HEK293T (cell line): ENCODE measurements at regions not wholly inside any gene's neighbourhood (a gene's known extent, or its start where the extent isn't known, plus 50 kb on each side); places are given as distances from the start of the nearest gene placed in this dataset.

Experiments
- CTCF ChIA-PET: fragments of 350-600 bp; formaldehyde crosslinking; extraction: SDS; loops from one replicate; lab custom pipeline; 2021; ENCODE audit warnings: antibody characterized with exemption, inconsistent platforms; lab: Yijun Ruan, JAX
- POLR2A ChIA-PET: fragments of 350-600 bp; formaldehyde crosslinking; extraction: SDS; loops from one replicate; lab custom pipeline; 2020; ENCODE audit warnings: antibody characterized with exemption, inconsistent platforms; lab: Yijun Ruan, JAX
- DNase-seq: peaks from one replicate; pipeline ENCODE4 v3.0.0; 2012; ENCODE audit warnings: mixed read lengths; ENCODE audit errors: extremely low spot score
- ARNT ChIP-seq: fragments of 450-650 bp; IDR thresholded peaks from 2 replicates; pipeline ENCODE4 v1.6.1; 2017; ENCODE audit warnings: mild to moderate bottlenecking
- BHLHE40 ChIP-seq: fragments of 450-650 bp; IDR thresholded peaks from 2 replicates; pipeline ENCODE4 v1.6.1; 2016; ENCODE audit warnings: mild to moderate bottlenecking, moderate library complexity, borderline replicate concordance
- CTBP1 ChIP-seq: fragments of 450-650 bp; IDR thresholded peaks from 2 replicates; pipeline ENCODE4 v1.6.1; 2016; ENCODE audit warnings: borderline replicate concordance
- ELF4 ChIP-seq: fragments of 450-650 bp; IDR thresholded peaks from 2 replicates; pipeline ENCODE4 v1.6.1; 2017; ENCODE audit warnings: antibody characterized with exemption
- FOXA1 ChIP-seq: fragments of 450-650 bp; IDR thresholded peaks from 2 replicates; pipeline ENCODE4 v1.6.1; 2016; ENCODE audit warnings: mild to moderate bottlenecking
- FOXK2 ChIP-seq: fragments of 450-650 bp; IDR thresholded peaks from 2 replicates; pipeline ENCODE4 v1.6.1; 2016; ENCODE audit warnings: mild to moderate bottlenecking
- FOXM1 ChIP-seq: fragments of 450-650 bp; IDR thresholded peaks from 2 replicates; pipeline ENCODE4 v1.6.1; 2017; ENCODE audit warnings: mild to moderate bottlenecking, borderline replicate concordance
- HDGF ChIP-seq: fragments of 450-650 bp; IDR thresholded peaks from 2 replicates; pipeline ENCODE4 v1.6.1; 2017; ENCODE audit warnings: antibody characterized with exemption, borderline replicate concordance
- L3MBTL2 ChIP-seq: fragments of 450-650 bp; conservative IDR thresholded peaks from 2 replicates; pipeline ENCODE4 v1.6.1; 2016; ENCODE audit warnings: mild to moderate bottlenecking
- LEF1 ChIP-seq: fragments of 450-650 bp; IDR thresholded peaks from 2 replicates; pipeline ENCODE4 v1.6.1; 2017; ENCODE audit warnings: mild to moderate bottlenecking, borderline replicate concordance
- NFRKB ChIP-seq: fragments of 450-650 bp; IDR thresholded peaks from 2 replicates; pipeline ENCODE4 v1.6.1; 2016; ENCODE audit warnings: mild to moderate bottlenecking, moderate library complexity
- PKNOX1 ChIP-seq: fragments of 450-650 bp; IDR thresholded peaks from 2 replicates; pipeline ENCODE4 v1.6.1; 2016
- SP1 ChIP-seq: fragments of 450-650 bp; IDR thresholded peaks from 2 replicates; pipeline ENCODE4 v1.6.1; 2017
- SUZ12 ChIP-seq: fragments of 450-650 bp; IDR thresholded peaks from 2 replicates; pipeline ENCODE4 v1.6.1; 2016; ENCODE audit warnings: mild to moderate bottlenecking
- TARDBP ChIP-seq: fragments of 450-650 bp; IDR thresholded peaks from 2 replicates; pipeline ENCODE4 v1.6.1; 2016
- ZNF384 ChIP-seq: fragments of 450-650 bp; IDR thresholded peaks from 2 replicates; pipeline ENCODE4 v1.6.1; 2016

- CTCF ChIA-PET, result no interaction called here
- POLR2A ChIA-PET, result no interaction called here
- TF ChIP-seq PKNOX1, result no peak
- TF ChIP-seq FOXM1, result no peak
- no peak for TF ChIP-seq HDGF
- no peak for TF ChIP-seq ARNT
- TF ChIP-seq CTBP1, result no peak
- no peak for TF ChIP-seq L3MBTL2
- TF ChIP-seq ELF4, result no peak
- no peak for TF ChIP-seq FOXA1
- no peak for TF ChIP-seq BHLHE40
- TF ChIP-seq FOXK2, result no peak
- no peak for TF ChIP-seq SUZ12
- TF ChIP-seq ZNF384, result no peak
- no peak for TF ChIP-seq TARDBP
- no peak for TF ChIP-seq NFRKB
- TF ChIP-seq LEF1, result no peak
- TF ChIP-seq SP1, result no peak
- DNase-seq, result no peak
Measured at GRCh38 chr12:34214011-34214410, 191.7 kb downstream of the ALG10 start.

GRCh38 chr12:34215213-34215892 lies 193.1 kb downstream of the ALG10 start:
- CTCF ChIA-PET, result no interaction called here
- TF ChIP-seq CTBP1 (no peak), FOXK2 (no peak), BHLHE40 (no peak), SUZ12 (no peak), LEF1 (no peak), HDGF (no peak), TARDBP (no peak)
- POLR2A ChIA-PET, result no interaction called here
- DNase-seq, result no peak

- ChIA-PET POLR2A (no interaction called here), CTCF (no interaction called here)
- DNase-seq, result no peak
- no peak for TF ChIP-seq FOXK2
- TF ChIP-seq PKNOX1, result no peak
- no peak for TF ChIP-seq LEF1
- no peak for TF ChIP-seq TARDBP
Measured at GRCh38 chr12:34215893-34216285, 193.6 kb downstream of the ALG10 start.

- no peak for DNase-seq
- TF ChIP-seq ARNT (no peak), CTBP1 (no peak), SP1 (no peak), FOXK2 (no peak), LEF1 (no peak), L3MBTL2 (no peak), SUZ12 (no peak), BHLHE40 (no peak)
- CTCF ChIA-PET, result interaction anchor here (0.7 kb wide), 1 partner anchor 607 kb away, joined by 4 read pairs; no protein-coding TSS in a partner anchor
- POLR2A ChIA-PET, result no interaction called here
Measured at GRCh38 chr12:34217660-34218059, 195.4 kb downstream of the ALG10 start.

GRCh38 chr12:34218193-34219045 lies 196.1 kb downstream of the ALG10 start:
- ChIA-PET POLR2A (no interaction called here), CTCF (interaction anchor here (0.7 kb wide), 1 partner anchor 607 kb away, joined by 4 read pairs; no protein-coding TSS in a partner anchor)
- peak; percentile 57 for DNase-seq

More at GRCh38 chr12:34218193-34219045, 196.1 kb downstream of the ALG10 start:
- no peak for TF ChIP-seq FOXM1
- no peak for TF ChIP-seq CTBP1
- no peak for TF ChIP-seq TARDBP
- TF ChIP-seq SUZ12, result no peak
- TF ChIP-seq PKNOX1, result no peak
- no peak for TF ChIP-seq LEF1
- no peak for TF ChIP-seq FOXA1
- no peak for TF ChIP-seq ARNT
- no peak for TF ChIP-seq SP1
